WTC11 (cell line): ENCODE measurements at regions not wholly inside any gene's neighbourhood (a gene's known extent, or its start where the extent isn't known, plus 50 kb on each side); places are given as distances from the start of the nearest gene placed in this dataset.
A peak's percentile ranks its signal among the peaks of the same experiment; 100 is the strongest.
"Not testable (repeated sequence)": the region's sequence is repeated elsewhere in the genome, so short reads cannot be mapped to it uniquely, and the experiment has no call there.

Experiments
- ATAC-seq: fragments of 200-7000 bp; cut with Tn5 transposase; 2 replicates; pipeline ENCODE4 v1.10.0; 2021; ENCODE audit warnings: mild to moderate bottlenecking, moderate library complexity
- CTCF ChIA-PET: fragments of 300-600 bp; sonication (Branson Sonifier 250); formaldehyde crosslinking; loops from one replicate; lab custom pipeline; 2021; ENCODE audit warnings: antibody characterized with exemption; lab: Charles Lee
- POLR2A ChIA-PET: fragments of 350-600 bp; sonication (Branson Sonifier 250); formaldehyde crosslinking; loops from one replicate; lab custom pipeline; 2021; ENCODE audit warnings: antibody characterized with exemption; lab: Charles Lee
- DNase-seq: peaks from one replicate; pipeline ENCODE4 v3.0.0; 2021; ENCODE audit warnings: low spot score
- H3K27ac Mint-ChIP-seq: 2 replicates; pipeline ENCODE4 v1.8.0; 2021; ENCODE audit warnings: mixed read lengths
- H3K27me3 Mint-ChIP-seq: 2 replicates; pipeline ENCODE4 v1.8.0; 2021; ENCODE audit warnings: low read depth, mild to moderate bottlenecking, moderate library complexity, mixed read lengths
- H3K36me3 Mint-ChIP-seq: 2 replicates; pipeline ENCODE4 v1.8.0; 2021; ENCODE audit warnings: mixed read lengths
- H3K4me1 Mint-ChIP-seq: 2 replicates; pipeline ENCODE4 v1.8.0; 2022; ENCODE audit warnings: mixed read lengths
- H3K4me3 Mint-ChIP-seq: 2 replicates; pipeline ENCODE4 v1.8.0; 2021; ENCODE audit warnings: mild to moderate bottlenecking, moderate library complexity, mixed read lengths
- H3K9me3 Mint-ChIP-seq: 2 replicates; pipeline ENCODE4 v1.8.0; 2021; ENCODE audit warnings: mixed read lengths
- ATF1 ChIP-seq: sonication (generic); formaldehyde crosslinking; IDR thresholded peaks from 2 replicates; pipeline ENCODE4 v1.8.1; 2023; ENCODE audit warnings: mild to moderate bottlenecking, moderate library complexity, missing genetic modification reagents
- CBFB ChIP-seq: sonication (generic); formaldehyde crosslinking; IDR thresholded peaks from 2 replicates; pipeline ENCODE4 v1.8.1; 2022; ENCODE audit warnings: mild to moderate bottlenecking, low read depth, missing genetic modification reagents
- CREB1 ChIP-seq: sonication (generic); formaldehyde crosslinking; IDR thresholded peaks from 2 replicates; pipeline ENCODE4 v1.8.0; 2023; ENCODE audit warnings: mild to moderate bottlenecking, missing genetic modification reagents
- ELF4 ChIP-seq: sonication (generic); formaldehyde crosslinking; IDR thresholded peaks from 2 replicates; pipeline ENCODE4 v1.8.1; 2022; ENCODE audit warnings: low read depth, mild to moderate bottlenecking, moderate library complexity, missing genetic modification reagents
- FOXP1 ChIP-seq: sonication (generic); formaldehyde crosslinking; IDR thresholded peaks from 2 replicates; pipeline ENCODE4 v1.8.0; 2022; ENCODE audit warnings: missing genetic modification reagents, mild to moderate bottlenecking, moderate library complexity, borderline replicate concordance
- GTF2I ChIP-seq: fragments of 250-450 bp; sonication (Bioruptor Pico); conservative IDR thresholded peaks from 2 replicates; pipeline ENCODE4 v1.4.0; 2021; ENCODE audit warnings: mild to moderate bottlenecking
- JUN ChIP-seq: sonication (generic); formaldehyde crosslinking; IDR thresholded peaks from 2 replicates; pipeline ENCODE4 v1.8.0; 2023; ENCODE audit warnings: mild to moderate bottlenecking, missing genetic modification reagents
- MXD4 ChIP-seq: fragments of 250-450 bp; sonication (Bioruptor Pico); IDR thresholded peaks from 2 replicates; pipeline ENCODE4 v1.8.0; 2021; ENCODE audit warnings: mild to moderate bottlenecking, moderate library complexity, borderline replicate concordance
- NFE2L1 ChIP-seq: sonication (generic); formaldehyde crosslinking; IDR thresholded peaks from 2 replicates; pipeline ENCODE4 v1.8.1; 2023; ENCODE audit warnings: missing genetic modification reagents
- NR3C1 ChIP-seq: sonication (generic); formaldehyde crosslinking; conservative IDR thresholded peaks from 2 replicates; pipeline ENCODE4 v1.8.1; 2023; ENCODE audit warnings: low read depth, mild to moderate bottlenecking, missing genetic modification reagents
- SMAD3 ChIP-seq: sonication (generic); formaldehyde crosslinking; IDR thresholded peaks from 2 replicates; pipeline ENCODE4 v1.8.0; 2022; ENCODE audit warnings: missing genetic modification reagents, mild to moderate bottlenecking, borderline replicate concordance
- SP1 ChIP-seq: sonication (generic); formaldehyde crosslinking; conservative IDR thresholded peaks from 2 replicates; pipeline ENCODE4 v1.8.1; 2022; ENCODE audit warnings: missing genetic modification reagents
- ZNF138 ChIP-seq: sonication (generic); formaldehyde crosslinking; conservative IDR thresholded peaks from 2 replicates; pipeline ENCODE4 v1.8.1; 2022; ENCODE audit warnings: mild to moderate bottlenecking, moderate library complexity, missing genetic modification reagents
- ZNF396 ChIP-seq: fragments of 250-450 bp; sonication (Bioruptor Pico); IDR thresholded peaks from 2 replicates; pipeline ENCODE4 v1.8.0; 2021; ENCODE audit warnings: mild to moderate bottlenecking, moderate library complexity, borderline replicate concordance
- ZNF416 ChIP-seq: fragments of 250-450 bp; sonication (Bioruptor Pico); IDR thresholded peaks from 2 replicates; pipeline ENCODE4 v1.9.0; 2021; ENCODE audit warnings: mild to moderate bottlenecking, inconsistent platforms
- ZNF671 ChIP-seq: fragments of 250-450 bp; sonication (Bioruptor Pico); IDR thresholded peaks from 2 replicates; pipeline ENCODE4 v1.8.0; 2021; ENCODE audit warnings: mild to moderate bottlenecking
- TF ChIP-seq, protein P1 (sequence below): fragments of 250-450 bp; sonication (Bioruptor Pico); conservative IDR thresholded peaks from 2 replicates; pipeline ENCODE4 v1.9.0; 2021; ENCODE audit warnings: mild to moderate bottlenecking
- TF ChIP-seq, protein P2 (sequence below): sonication (generic); formaldehyde crosslinking; IDR thresholded peaks from 2 replicates; pipeline ENCODE4 v1.8.1; 2023; ENCODE audit warnings: mild to moderate bottlenecking, missing genetic modification reagents
- TF ChIP-seq, protein P3 (sequence below): fragments of 250-450 bp; sonication (Bioruptor Pico); IDR thresholded peaks from 2 replicates; pipeline ENCODE4 v1.9.0; 2021; ENCODE audit warnings: mild to moderate bottlenecking

DNA sequence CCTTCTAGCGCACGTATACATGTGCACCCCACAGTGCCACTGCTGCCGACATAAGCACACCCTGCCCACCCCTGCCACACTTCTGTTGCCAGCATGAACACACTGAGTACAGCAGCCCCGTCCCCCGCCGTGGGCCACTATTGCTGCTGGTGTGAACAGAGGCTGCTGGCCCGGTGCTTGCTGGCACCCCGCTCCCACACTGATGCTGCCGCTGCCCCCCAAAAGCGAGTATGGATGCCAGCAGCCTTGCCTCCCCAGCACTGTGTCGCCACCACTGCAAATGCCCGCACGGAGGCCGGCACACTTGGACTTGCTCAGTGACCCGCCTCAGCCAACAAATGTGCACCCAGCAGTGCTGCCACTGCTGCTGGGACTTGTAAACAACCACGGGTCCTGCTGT lies 872.4 kb upstream of the ATXN7L3B start:
- Mint-ChIP-seq H3K4me1 (no peaks in the 10 kb centered on the region), H3K27ac (no peak overlapping the region), H3K36me3 (no peaks in the 10 kb centered on the region), H3K27me3 (no peaks in the 10 kb centered on the region), H3K9me3 (no peaks in the 10 kb centered on the region), H3K4me3 (no peak overlapping the region)
- no peak for ATAC-seq
- ChIA-PET CTCF (no interaction called here), POLR2A (no interaction called here)
- TF ChIP-seq ZNF396, result no peak
- TF ChIP-seq GTF2I (CRISPR knock-in tag), result no peak
- TF ChIP-seq CREB1, result no peak
- no peak for TF ChIP-seq ELF4 (CRISPR knock-in tag)
- TF ChIP-seq, protein P1, sequence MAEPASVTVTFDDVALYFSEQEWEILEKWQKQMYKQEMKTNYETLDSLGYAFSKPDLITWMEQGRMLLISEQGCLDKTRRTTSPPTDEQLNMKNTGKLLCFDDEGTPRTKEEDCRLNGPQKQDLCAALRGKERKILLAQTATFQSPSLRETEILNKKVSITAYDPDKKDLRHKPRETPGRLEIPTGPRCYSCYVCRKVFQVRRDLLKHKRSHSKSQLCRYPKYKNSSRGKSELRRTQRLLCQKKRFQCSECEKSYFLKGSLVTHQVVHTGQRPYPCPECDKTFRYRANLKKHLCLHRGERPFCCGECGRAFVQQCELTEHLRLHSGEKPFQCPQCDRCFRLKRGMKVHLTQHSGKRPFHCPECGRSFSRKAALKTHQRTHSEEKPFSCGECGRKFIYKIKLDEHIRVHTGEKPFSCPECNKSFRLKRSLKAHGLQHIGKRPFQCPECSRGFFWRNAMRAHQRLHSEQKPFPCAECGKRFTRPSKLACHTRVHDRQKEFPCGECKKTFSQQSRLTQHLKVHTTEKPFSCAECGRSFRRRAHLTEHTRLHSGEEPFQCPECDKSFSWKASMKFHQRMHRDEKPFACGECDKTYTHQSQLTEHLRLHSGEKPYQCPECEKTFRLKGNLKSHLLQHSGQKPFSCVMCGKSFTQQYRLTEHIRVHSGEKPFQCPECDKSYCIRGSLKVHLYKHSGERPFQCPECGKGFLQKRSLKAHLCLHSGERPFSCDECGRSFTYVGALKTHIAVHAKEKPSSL (CRISPR knock-in tag), result no peak
- TF ChIP-seq SP1 (CRISPR knock-in tag), result no peak
- TF ChIP-seq, protein P2, sequence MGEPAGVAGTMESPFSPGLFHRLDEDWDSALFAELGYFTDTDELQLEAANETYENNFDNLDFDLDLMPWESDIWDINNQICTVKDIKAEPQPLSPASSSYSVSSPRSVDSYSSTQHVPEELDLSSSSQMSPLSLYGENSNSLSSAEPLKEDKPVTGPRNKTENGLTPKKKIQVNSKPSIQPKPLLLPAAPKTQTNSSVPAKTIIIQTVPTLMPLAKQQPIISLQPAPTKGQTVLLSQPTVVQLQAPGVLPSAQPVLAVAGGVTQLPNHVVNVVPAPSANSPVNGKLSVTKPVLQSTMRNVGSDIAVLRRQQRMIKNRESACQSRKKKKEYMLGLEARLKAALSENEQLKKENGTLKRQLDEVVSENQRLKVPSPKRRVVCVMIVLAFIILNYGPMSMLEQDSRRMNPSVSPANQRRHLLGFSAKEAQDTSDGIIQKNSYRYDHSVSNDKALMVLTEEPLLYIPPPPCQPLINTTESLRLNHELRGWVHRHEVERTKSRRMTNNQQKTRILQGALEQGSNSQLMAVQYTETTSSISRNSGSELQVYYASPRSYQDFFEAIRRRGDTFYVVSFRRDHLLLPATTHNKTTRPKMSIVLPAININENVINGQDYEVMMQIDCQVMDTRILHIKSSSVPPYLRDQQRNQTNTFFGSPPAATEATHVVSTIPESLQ (CRISPR knock-in tag), result no peak
- TF ChIP-seq ZNF671 (CRISPR knock-in tag), result no peak
- no peak for DNase-seq

DNA sequence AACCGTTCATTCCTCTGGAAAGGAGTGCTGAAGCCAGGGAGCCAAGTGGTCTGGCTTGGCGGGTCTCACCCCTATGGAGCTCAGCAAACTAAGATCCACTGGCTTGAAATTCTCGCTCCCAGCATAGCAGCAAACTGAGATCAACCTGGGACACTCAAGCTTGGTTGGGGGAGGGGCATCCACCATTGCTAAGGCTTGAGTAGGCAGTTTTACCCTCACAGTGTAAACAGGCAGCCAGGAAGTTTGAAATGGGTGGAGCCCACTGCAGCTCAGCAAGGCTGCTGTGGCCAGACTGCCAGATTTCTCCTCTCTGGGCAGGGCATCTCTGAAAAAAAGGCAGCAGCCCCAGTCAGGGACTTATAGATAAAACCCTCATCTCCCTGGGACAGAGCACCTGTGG lies 866.1 kb upstream of the ATXN7L3B start:
- H3K4me1 Mint-ChIP-seq, result peaks cover 30% of the 10 kb centered on the region
- H3K27ac Mint-ChIP-seq, H3K36me3 Mint-ChIP-seq, H3K9me3 Mint-ChIP-seq, H3K27me3 Mint-ChIP-seq, POLR2A ChIA-PET, H3K4me3 Mint-ChIP-seq, CTCF ChIA-PET: not testable (repeated sequence)
- DNase-seq, result peak; percentile 41
- ATAC-seq, result peak; percentile 74

DNA sequence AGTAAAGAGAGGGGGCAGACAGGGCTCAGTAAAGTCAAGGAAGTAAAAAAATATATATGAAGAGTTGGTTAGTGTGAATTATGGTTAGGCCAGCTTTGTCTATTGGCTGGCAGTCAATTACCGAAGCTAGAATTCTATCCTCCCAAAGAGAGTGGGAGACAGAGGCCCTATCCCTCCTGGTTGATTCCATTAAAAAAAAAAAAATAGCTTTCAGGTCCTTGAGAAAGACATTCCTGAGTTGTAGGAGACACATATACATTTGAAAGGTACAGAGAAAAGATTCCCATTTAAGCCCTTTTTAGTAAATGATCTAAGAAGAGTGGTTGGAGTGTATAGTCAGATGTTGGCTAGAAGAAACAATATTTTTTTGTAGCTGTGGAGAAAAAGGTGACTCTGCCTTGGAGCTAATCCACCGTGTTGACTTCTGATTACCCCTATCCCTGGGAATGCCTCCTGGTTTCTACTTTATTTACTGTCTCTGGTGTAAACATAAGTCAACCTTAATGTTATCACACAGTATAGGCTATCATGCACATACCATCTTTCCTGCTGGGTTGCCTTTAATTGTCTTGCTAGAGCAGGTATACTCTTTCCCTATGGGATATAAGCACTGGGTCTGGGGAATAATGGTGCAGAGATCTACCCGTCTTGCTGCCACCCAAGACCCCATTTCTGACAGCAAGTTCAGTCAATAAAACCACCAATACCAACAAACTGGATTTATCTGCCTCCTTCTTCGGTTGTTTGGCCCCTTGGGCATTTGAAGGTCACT lies 859.9 kb upstream of the ATXN7L3B start:
- H3K27me3 Mint-ChIP-seq, result no peaks in the 10 kb centered on the region
- ChIA-PET POLR2A (no interaction called here), CTCF (no interaction called here)
- no peak for DNase-seq
- no peaks in the 10 kb centered on the region for H3K36me3 Mint-ChIP-seq
- H3K9me3 Mint-ChIP-seq, result peaks cover under 1% of the 10 kb centered on the region; the same call in 1 of the 2 replicates
- peaks cover 35% of the 10 kb centered on the region for H3K4me1 Mint-ChIP-seq
- TF ChIP-seq, protein P3, sequence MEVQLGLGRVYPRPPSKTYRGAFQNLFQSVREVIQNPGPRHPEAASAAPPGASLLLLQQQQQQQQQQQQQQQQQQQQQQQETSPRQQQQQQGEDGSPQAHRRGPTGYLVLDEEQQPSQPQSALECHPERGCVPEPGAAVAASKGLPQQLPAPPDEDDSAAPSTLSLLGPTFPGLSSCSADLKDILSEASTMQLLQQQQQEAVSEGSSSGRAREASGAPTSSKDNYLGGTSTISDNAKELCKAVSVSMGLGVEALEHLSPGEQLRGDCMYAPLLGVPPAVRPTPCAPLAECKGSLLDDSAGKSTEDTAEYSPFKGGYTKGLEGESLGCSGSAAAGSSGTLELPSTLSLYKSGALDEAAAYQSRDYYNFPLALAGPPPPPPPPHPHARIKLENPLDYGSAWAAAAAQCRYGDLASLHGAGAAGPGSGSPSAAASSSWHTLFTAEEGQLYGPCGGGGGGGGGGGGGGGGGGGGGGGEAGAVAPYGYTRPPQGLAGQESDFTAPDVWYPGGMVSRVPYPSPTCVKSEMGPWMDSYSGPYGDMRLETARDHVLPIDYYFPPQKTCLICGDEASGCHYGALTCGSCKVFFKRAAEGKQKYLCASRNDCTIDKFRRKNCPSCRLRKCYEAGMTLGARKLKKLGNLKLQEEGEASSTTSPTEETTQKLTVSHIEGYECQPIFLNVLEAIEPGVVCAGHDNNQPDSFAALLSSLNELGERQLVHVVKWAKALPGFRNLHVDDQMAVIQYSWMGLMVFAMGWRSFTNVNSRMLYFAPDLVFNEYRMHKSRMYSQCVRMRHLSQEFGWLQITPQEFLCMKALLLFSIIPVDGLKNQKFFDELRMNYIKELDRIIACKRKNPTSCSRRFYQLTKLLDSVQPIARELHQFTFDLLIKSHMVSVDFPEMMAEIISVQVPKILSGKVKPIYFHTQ (CRISPR knock-in tag), result no peak
- TF ChIP-seq MXD4, result no peak
- no peak overlapping the region for H3K4me3 Mint-ChIP-seq
- peak; percentile 94 for ATAC-seq
- 0 out of 2 replicates have a peak overlapping the region, but pooled peaks have one; percentile 55 for H3K27ac Mint-ChIP-seq

DNA sequence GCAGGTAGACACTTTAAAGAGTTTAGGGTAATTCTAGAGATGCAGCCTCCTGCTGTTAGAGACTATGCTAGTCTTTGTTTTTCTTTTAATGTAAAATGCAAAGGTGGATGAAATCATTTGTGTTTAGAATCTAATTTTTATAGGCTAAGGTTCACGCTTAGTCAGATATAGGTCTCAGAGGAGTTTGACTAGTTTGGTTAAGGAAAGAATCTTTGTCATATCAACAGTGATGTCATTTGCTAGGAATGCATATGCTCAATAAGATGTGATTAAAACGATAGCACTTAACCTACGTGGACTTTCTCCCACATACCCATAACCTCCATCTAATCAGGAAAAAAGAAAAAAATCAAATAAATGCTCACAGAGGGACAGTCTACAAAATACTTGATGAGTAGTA lies 859.3 kb upstream of the ATXN7L3B start:
- Mint-ChIP-seq H3K4me1 (peaks cover 35% of the 10 kb centered on the region), H3K9me3 (no peaks in the 10 kb centered on the region), H3K27ac (peak overlapping the region; percentile 26; the same call in 1 of the 2 replicates), H3K36me3 (no peaks in the 10 kb centered on the region), H3K27me3 (no peaks in the 10 kb centered on the region), H3K4me3 (no peak overlapping the region)
- ATAC-seq (no peak), DNase-seq (no peak)
- ChIA-PET POLR2A (no interaction called here), CTCF (no interaction called here)
- TF ChIP-seq GTF2I (CRISPR knock-in tag) (no peak), CBFB (CRISPR knock-in tag) (no peak), ZNF416 (no peak), NR3C1 (CRISPR knock-in tag) (no peak), JUN (CRISPR knock-in tag) (no peak), FOXP1 (no peak), SMAD3 (CRISPR knock-in tag) (no peak), SP1 (CRISPR knock-in tag) (no peak), ZNF396 (no peak), ATF1 (no peak), NFE2L1 (CRISPR knock-in tag) (no peak), ZNF138 (CRISPR knock-in tag) (no peak)
- TF ChIP-seq, protein P1 (CRISPR knock-in tag), result no peak
